Activated CD8-positive, alpha-beta memory T cell treated with anti-CD3 and anti-CD28 coated beads, Interleukin-2, amount 10 ng/mL, durations not matched to agents 7 days and 5 days (primary cell): ENCODE measurements at regions not wholly inside any gene's neighbourhood (a gene's known extent, or its start where the extent isn't known, plus 50 kb on each side); places are given as distances from the start of the nearest gene placed in this dataset.
A peak's percentile ranks its signal among the peaks of the same experiment; 100 is the strongest.

Source experiments
- ATAC-seq: fragments of 150-1000 bp; cut with Tn5 transposase; one replicate; pipeline ENCODE4 v1.10.0; 2021; ENCODE audit warnings: moderate library complexity
- CTCF ChIA-PET: fragments of 350-600 bp; sonication (Branson Sonifier 250); formaldehyde crosslinking; loops from one replicate; lab custom pipeline; 2021; ENCODE audit warnings: antibody characterized with exemption; lab: Charles Lee
- DNase-seq: peaks from one replicate; pipeline ENCODE4 v3.0.0-alpha.2; 2020
- H3K27ac Mint-ChIP-seq: one replicate; pipeline ENCODE4 v1.8.0; 2021; ENCODE audit warnings: mild to moderate bottlenecking, mixed read lengths
- H3K27me3 Mint-ChIP-seq: one replicate; pipeline ENCODE4 v1.8.0; 2021; ENCODE audit warnings: mixed read lengths
- H3K36me3 Mint-ChIP-seq: one replicate; pipeline ENCODE4 v1.8.0; 2021; ENCODE audit warnings: mild to moderate bottlenecking, mixed read lengths
- H3K4me1 Mint-ChIP-seq: one replicate; pipeline ENCODE4 v1.8.0; 2021; ENCODE audit warnings: mixed read lengths
- H3K4me3 Mint-ChIP-seq: one replicate; pipeline ENCODE4 v1.8.0; 2021; ENCODE audit warnings: mild to moderate bottlenecking, moderate library complexity, mixed read lengths
- H3K9me3 Mint-ChIP-seq: one replicate; pipeline ENCODE4 v1.8.0; 2022; ENCODE audit warnings: low read depth, mixed read lengths

GRCh38 chr7:114851406-114852061 lies 70.4 kb upstream of the MDFIC start:
- CTCF ChIA-PET, result interaction anchor here (1.1 kb wide), 1 partner anchor 14 kb away, joined by 5 read pairs; no protein-coding TSS in a partner anchor
- DNase-seq, result no peak
- ATAC-seq, result no peak
- peaks cover 2% of the 10 kb centered on the region for H3K27me3 Mint-ChIP-seq
- no peak overlapping the region for H3K27ac Mint-ChIP-seq
- no peaks in the 10 kb centered on the region for H3K9me3 Mint-ChIP-seq
- H3K4me3 Mint-ChIP-seq, result no peak overlapping the region
- no peaks in the 10 kb centered on the region for H3K4me1 Mint-ChIP-seq
- H3K36me3 Mint-ChIP-seq, result peaks cover 5% of the 10 kb centered on the region

- CTCF ChIA-PET, result interaction anchor here (1.1 kb wide), 1 partner anchor 13 kb away, joined by 5 read pairs; no protein-coding TSS in a partner anchor
- H3K4me1 Mint-ChIP-seq, result no peaks in the 10 kb centered on the region
- no peak overlapping the region for H3K4me3 Mint-ChIP-seq
- no peak overlapping the region for H3K27ac Mint-ChIP-seq
- peaks cover 2% of the 10 kb centered on the region for H3K27me3 Mint-ChIP-seq
- peaks cover 5% of the 10 kb centered on the region for H3K36me3 Mint-ChIP-seq
- DNase-seq (no peak), ATAC-seq (no peak)
- no peaks in the 10 kb centered on the region for H3K9me3 Mint-ChIP-seq
Observed at GRCh38 chr7:114852293-114852692, 69.6 kb upstream of the MDFIC start.

DNA sequence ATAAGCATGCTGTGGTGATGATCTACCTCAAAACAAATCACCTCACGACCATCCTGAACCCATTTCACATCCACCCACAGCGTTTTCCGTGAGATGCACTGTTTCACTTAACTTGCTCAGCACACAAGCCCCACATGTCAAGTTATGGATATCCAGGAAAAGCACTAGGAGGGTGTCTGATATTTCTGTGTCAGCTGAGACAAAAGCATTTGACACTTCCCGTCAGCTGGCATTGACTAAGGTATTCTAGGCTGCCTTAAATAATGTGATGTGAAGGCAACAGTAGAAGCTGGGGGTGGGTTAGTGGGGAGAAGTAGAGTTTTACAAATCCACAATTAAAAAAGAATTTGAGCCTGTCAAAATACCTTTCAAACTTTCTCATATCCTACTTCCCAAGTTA lies 68.7 kb upstream of the MDFIC start:
- Mint-ChIP-seq H3K27ac (no peak overlapping the region), H3K4me1 (no peaks in the 10 kb centered on the region), H3K36me3 (peaks cover 5% of the 10 kb centered on the region), H3K27me3 (peaks cover 2% of the 10 kb centered on the region), H3K9me3 (no peaks in the 10 kb centered on the region), H3K4me3 (no peak overlapping the region)
- no peak for ATAC-seq
- no peak for DNase-seq
- CTCF ChIA-PET, result no interaction called here

GRCh38 chr7:114854369-114854768 lies 67.5 kb upstream of the MDFIC start:
- Mint-ChIP-seq H3K36me3 (peaks cover 5% of the 10 kb centered on the region), H3K4me3 (no peak overlapping the region), H3K9me3 (no peaks in the 10 kb centered on the region), H3K27me3 (peaks cover 2% of the 10 kb centered on the region), H3K4me1 (no peaks in the 10 kb centered on the region), H3K27ac (no peak overlapping the region)
- no peak for DNase-seq
- CTCF ChIA-PET, result no interaction called here
- no peak for ATAC-seq

GRCh38 chr7:114856625-114857024 lies 65.3 kb upstream of the MDFIC start:
- ATAC-seq (no peak), DNase-seq (no peak)
- Mint-ChIP-seq H3K4me3 (no peak overlapping the region), H3K27ac (no peak overlapping the region), H3K9me3 (no peaks in the 10 kb centered on the region), H3K4me1 (no peaks in the 10 kb centered on the region), H3K36me3 (peaks cover 1% of the 10 kb centered on the region), H3K27me3 (peaks cover 2% of the 10 kb centered on the region)
- CTCF ChIA-PET, result interaction anchor here (1.2 kb wide), 1 partner anchor 9 kb away, joined by 5 read pairs; no protein-coding TSS in a partner anchor

DNA sequence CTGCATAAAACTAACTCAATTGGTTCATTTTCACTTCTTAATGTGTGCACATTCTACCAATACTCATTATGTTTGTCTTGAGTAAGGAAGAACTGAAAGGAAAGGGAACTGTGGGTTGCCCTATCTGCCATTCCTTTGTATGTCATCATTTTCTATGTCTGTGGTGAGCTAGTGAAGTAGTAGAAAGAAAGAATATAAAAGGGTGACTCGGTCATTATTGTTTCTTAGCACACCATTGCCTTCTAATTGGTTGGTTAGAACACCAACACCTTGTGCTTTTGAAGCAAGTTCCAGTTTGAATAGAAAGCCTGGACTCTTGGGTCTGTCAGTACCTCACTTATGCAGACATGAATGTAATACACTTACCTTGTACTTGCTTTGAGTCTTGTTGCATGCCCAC lies 64.3 kb upstream of the MDFIC start:
- peaks cover 2% of the 10 kb centered on the region for H3K27me3 Mint-ChIP-seq
- no peak overlapping the region for H3K4me3 Mint-ChIP-seq
- CTCF ChIA-PET, result no interaction called here
- H3K4me1 Mint-ChIP-seq, result no peaks in the 10 kb centered on the region
- peaks cover 1% of the 10 kb centered on the region for H3K36me3 Mint-ChIP-seq
- ATAC-seq (no peak), DNase-seq (no peak)
- H3K9me3 Mint-ChIP-seq, result no peaks in the 10 kb centered on the region
- no peak overlapping the region for H3K27ac Mint-ChIP-seq

DNA sequence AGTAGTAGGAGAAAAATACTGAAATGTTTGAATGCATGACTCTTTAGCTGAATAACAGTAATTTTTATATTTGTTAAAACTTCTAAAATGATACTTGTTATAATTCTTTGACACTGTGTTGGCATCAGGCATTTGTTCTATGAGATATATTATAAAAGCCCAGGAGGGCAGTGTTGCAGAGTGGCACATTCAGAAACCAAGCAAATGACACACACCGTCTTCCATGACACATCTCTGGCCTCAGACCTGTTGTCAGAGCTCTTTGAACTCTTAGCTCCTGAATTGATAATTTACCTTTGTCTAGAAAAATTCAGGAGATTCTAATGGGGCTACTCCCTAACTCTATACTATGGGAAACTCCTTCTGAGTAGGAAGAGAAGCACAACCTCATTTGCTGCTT lies 62.4 kb upstream of the MDFIC start:
- Mint-ChIP-seq H3K9me3 (no peaks in the 10 kb centered on the region), H3K36me3 (peaks cover 1% of the 10 kb centered on the region), H3K4me1 (no peaks in the 10 kb centered on the region), H3K27ac (no peak overlapping the region), H3K4me3 (no peak overlapping the region), H3K27me3 (peaks cover 2% of the 10 kb centered on the region)
- DNase-seq (no peak), ATAC-seq (no peak)
- CTCF ChIA-PET, result no interaction called here

- peaks cover 1% of the 10 kb centered on the region for H3K27me3 Mint-ChIP-seq
- no peaks in the 10 kb centered on the region for H3K9me3 Mint-ChIP-seq
- DNase-seq (no peak), ATAC-seq (no peak)
- CTCF ChIA-PET, result no interaction called here
- no peak overlapping the region for H3K4me3 Mint-ChIP-seq
- no peaks in the 10 kb centered on the region for H3K4me1 Mint-ChIP-seq
- H3K36me3 Mint-ChIP-seq, result peaks cover under 1% of the 10 kb centered on the region
- no peak overlapping the region for H3K27ac Mint-ChIP-seq
Observed at GRCh38 chr7:114860206-114860605, 61.7 kb upstream of the MDFIC start.

DNA sequence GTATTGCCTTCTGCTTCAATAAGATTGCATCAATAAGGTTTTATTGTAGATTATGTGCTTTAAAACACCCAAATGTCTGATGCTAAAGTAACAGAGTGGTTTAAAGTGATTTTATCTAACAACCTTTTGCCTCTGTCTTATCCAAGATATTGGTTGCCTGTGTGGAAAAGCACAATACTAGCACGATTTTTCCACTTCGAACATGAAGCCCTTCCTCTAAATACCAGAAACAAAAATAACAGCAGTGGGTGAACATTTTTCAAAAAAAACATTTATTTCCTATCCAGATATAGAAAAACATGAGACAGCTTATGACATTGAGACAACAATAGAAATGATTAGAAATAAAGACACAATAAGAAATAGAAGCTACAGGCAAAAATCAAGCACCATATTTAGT lies 59.5 kb upstream of the MDFIC start:
- H3K4me1 Mint-ChIP-seq, result no peaks in the 10 kb centered on the region
- ATAC-seq (no peak), DNase-seq (no peak)
- CTCF ChIA-PET, result interaction anchor here (6.6 kb wide), 1 partner anchor 355 kb away, joined by 40 read pairs; no protein-coding TSS in a partner anchor
- H3K27ac Mint-ChIP-seq, result no peak overlapping the region
- no peaks in the 10 kb centered on the region for H3K36me3 Mint-ChIP-seq
- H3K27me3 Mint-ChIP-seq, result no peaks in the 10 kb centered on the region
- H3K4me3 Mint-ChIP-seq, result no peak overlapping the region
- H3K9me3 Mint-ChIP-seq, result no peaks in the 10 kb centered on the region

DNA sequence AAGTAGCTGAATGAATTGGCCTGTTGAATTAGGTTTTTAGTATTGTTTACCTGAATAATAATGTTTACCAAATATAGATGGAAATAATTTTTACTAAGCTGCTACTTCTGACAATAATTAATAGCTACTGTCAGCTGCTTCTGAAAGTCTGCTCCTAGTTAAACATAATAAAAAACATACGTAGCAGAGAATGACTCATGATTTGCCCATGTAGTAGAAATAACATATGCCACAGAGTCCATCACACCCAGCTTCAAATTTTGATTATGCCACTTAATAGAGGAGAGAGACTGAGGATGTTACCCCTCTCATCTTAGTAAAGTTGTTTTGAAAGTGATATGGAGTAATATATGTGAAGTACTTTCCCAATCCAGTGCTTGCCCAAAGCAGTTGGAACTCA lies 57.6 kb upstream of the MDFIC start:
- DNase-seq (no peak), ATAC-seq (no peak)
- no peak overlapping the region for H3K4me3 Mint-ChIP-seq
- no peak overlapping the region for H3K27ac Mint-ChIP-seq
- no peaks in the 10 kb centered on the region for H3K36me3 Mint-ChIP-seq
- CTCF ChIA-PET, result interaction anchor here (2.8 to 6.6 kb wide), 2 partner anchors 75 to 354 kb away, joined by 12 to 40 read pairs; no protein-coding TSS in a partner anchor
- H3K9me3 Mint-ChIP-seq, result no peaks in the 10 kb centered on the region
- H3K4me1 Mint-ChIP-seq, result no peaks in the 10 kb centered on the region
- H3K27me3 Mint-ChIP-seq, result no peaks in the 10 kb centered on the region

DNA sequence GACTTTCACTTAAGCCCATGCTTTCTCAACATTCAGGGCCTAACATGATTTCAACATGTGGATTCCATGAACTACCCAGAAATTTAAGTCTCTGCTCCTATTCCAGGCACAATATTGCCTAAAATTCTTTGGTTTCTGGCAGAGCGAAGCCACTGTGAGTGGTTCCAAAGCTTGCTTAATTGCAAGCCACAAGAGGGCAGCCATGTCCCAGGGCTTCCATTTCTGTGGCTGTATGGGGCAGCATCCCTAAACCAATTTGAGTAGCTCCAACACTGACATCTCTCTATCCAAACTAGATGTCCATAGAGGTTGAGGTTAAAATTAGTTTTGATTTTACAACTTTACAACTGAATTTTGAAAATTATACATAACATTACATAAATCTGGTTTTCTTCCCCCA lies 56.3 kb upstream of the MDFIC start:
- Mint-ChIP-seq H3K27ac (no peak overlapping the region), H3K4me3 (no peak overlapping the region), H3K36me3 (no peaks in the 10 kb centered on the region), H3K9me3 (no peaks in the 10 kb centered on the region), H3K27me3 (no peaks in the 10 kb centered on the region), H3K4me1 (no peaks in the 10 kb centered on the region)
- DNase-seq (peak; percentile 72), ATAC-seq (peak; percentile 73)
- CTCF ChIA-PET, result interaction anchor here (0.6 to 6.6 kb wide), 17 partner anchors 9 to 885 kb away, joined by 3 to 40 read pairs (median 4); no protein-coding TSS in a partner anchor
